WTC11 (cell line): ENCODE measurements at regions not wholly inside any gene's neighbourhood (a gene's known extent, or its start where the extent isn't known, plus 50 kb on each side); places are given as distances from the start of the nearest gene placed in this dataset.

Experiments
- ATAC-seq: fragments of 200-7000 bp; cut with Tn5 transposase; 2 replicates; pipeline ENCODE4 v1.10.0; 2021; ENCODE audit warnings: mild to moderate bottlenecking, moderate library complexity
- CTCF ChIA-PET: fragments of 300-600 bp; sonication (Branson Sonifier 250); formaldehyde crosslinking; loops from one replicate; lab custom pipeline; 2021; ENCODE audit warnings: antibody characterized with exemption; lab: Charles Lee
- POLR2A ChIA-PET: fragments of 350-600 bp; sonication (Branson Sonifier 250); formaldehyde crosslinking; loops from one replicate; lab custom pipeline; 2021; ENCODE audit warnings: antibody characterized with exemption; lab: Charles Lee
- DNase-seq: peaks from one replicate; pipeline ENCODE4 v3.0.0; 2021; ENCODE audit warnings: low spot score
- H3K27ac Mint-ChIP-seq: 2 replicates; pipeline ENCODE4 v1.8.0; 2021; ENCODE audit warnings: mixed read lengths
- H3K27me3 Mint-ChIP-seq: 2 replicates; pipeline ENCODE4 v1.8.0; 2021; ENCODE audit warnings: low read depth, mild to moderate bottlenecking, moderate library complexity, mixed read lengths
- H3K36me3 Mint-ChIP-seq: 2 replicates; pipeline ENCODE4 v1.8.0; 2021; ENCODE audit warnings: mixed read lengths
- H3K4me1 Mint-ChIP-seq: 2 replicates; pipeline ENCODE4 v1.8.0; 2022; ENCODE audit warnings: mixed read lengths
- H3K4me3 Mint-ChIP-seq: 2 replicates; pipeline ENCODE4 v1.8.0; 2021; ENCODE audit warnings: mild to moderate bottlenecking, moderate library complexity, mixed read lengths
- H3K9me3 Mint-ChIP-seq: 2 replicates; pipeline ENCODE4 v1.8.0; 2021; ENCODE audit warnings: mixed read lengths
- E2F5 ChIP-seq: sonication (generic); formaldehyde crosslinking; IDR thresholded peaks from 2 replicates; pipeline ENCODE4 v1.8.1; 2022; ENCODE audit warnings: mild to moderate bottlenecking, moderate library complexity, missing genetic modification reagents
- ESRRA ChIP-seq: sonication (generic); formaldehyde crosslinking; IDR thresholded peaks from 2 replicates; pipeline ENCODE4 v1.8.1; 2022; ENCODE audit warnings: mild to moderate bottlenecking, missing genetic modification reagents, borderline replicate concordance
- FOXP4 ChIP-seq: sonication (generic); formaldehyde crosslinking; IDR thresholded peaks from 2 replicates; pipeline ENCODE4 v1.8.0; 2022; ENCODE audit warnings: mild to moderate bottlenecking, missing genetic modification reagents
- GABPB1 ChIP-seq: sonication (generic); formaldehyde crosslinking; IDR thresholded peaks from 2 replicates; pipeline ENCODE4 v1.8.1; 2023; ENCODE audit warnings: mild to moderate bottlenecking, missing genetic modification reagents
- JAZF1 ChIP-seq: fragments of 250-450 bp; sonication (Bioruptor Pico); IDR thresholded peaks from 2 replicates; pipeline ENCODE4 v1.9.0; 2021; ENCODE audit warnings: moderate library complexity, mild to moderate bottlenecking, inconsistent platforms
- JUN ChIP-seq: sonication (generic); formaldehyde crosslinking; IDR thresholded peaks from 2 replicates; pipeline ENCODE4 v1.8.0; 2023; ENCODE audit warnings: mild to moderate bottlenecking, missing genetic modification reagents
- MLX ChIP-seq: sonication (generic); formaldehyde crosslinking; IDR thresholded peaks from 2 replicates; pipeline ENCODE4 v1.8.1; 2023; ENCODE audit warnings: mild to moderate bottlenecking, missing genetic modification reagents, moderate library complexity
- MXD4 ChIP-seq: fragments of 250-450 bp; sonication (Bioruptor Pico); IDR thresholded peaks from 2 replicates; pipeline ENCODE4 v1.8.0; 2021; ENCODE audit warnings: mild to moderate bottlenecking, moderate library complexity, borderline replicate concordance
- NFYB ChIP-seq: sonication (generic); formaldehyde crosslinking; conservative IDR thresholded peaks from 2 replicates; pipeline ENCODE4 v1.8.0; 2022; ENCODE audit warnings: low read depth, missing genetic modification reagents
- NR2C2 ChIP-seq: sonication (generic); formaldehyde crosslinking; IDR thresholded peaks from 2 replicates; pipeline ENCODE4 v1.8.0; 2022; ENCODE audit warnings: mild to moderate bottlenecking, missing genetic modification reagents
- RORB ChIP-seq: fragments of 250-450 bp; sonication (Bioruptor Pico); IDR thresholded peaks from 2 replicates; pipeline ENCODE4 v1.9.0; 2021; ENCODE audit warnings: mild to moderate bottlenecking
- SOX15 ChIP-seq: fragments of 250-450 bp; sonication (Bioruptor Pico); IDR thresholded peaks from 2 replicates; pipeline ENCODE4 v1.9.0; 2021; ENCODE audit warnings: mild to moderate bottlenecking
- TEAD4 ChIP-seq: sonication (generic); formaldehyde crosslinking; IDR thresholded peaks from 2 replicates; pipeline ENCODE4 v1.8.0; 2022; ENCODE audit warnings: mild to moderate bottlenecking, missing genetic modification reagents
- TP53 ChIP-seq: sonication (generic); formaldehyde crosslinking; IDR thresholded peaks from 2 replicates; pipeline ENCODE4 v1.8.1; 2023; ENCODE audit warnings: mild to moderate bottlenecking, missing genetic modification reagents
- ZBTB21 ChIP-seq: sonication (generic); formaldehyde crosslinking; IDR thresholded peaks from 2 replicates; pipeline ENCODE4 v1.8.1; 2023; ENCODE audit warnings: mild to moderate bottlenecking, missing genetic modification reagents, borderline replicate concordance
- ZNF416 ChIP-seq: fragments of 250-450 bp; sonication (Bioruptor Pico); IDR thresholded peaks from 2 replicates; pipeline ENCODE4 v1.9.0; 2021; ENCODE audit warnings: mild to moderate bottlenecking, inconsistent platforms
- ZNF512 ChIP-seq: sonication (generic); formaldehyde crosslinking; IDR thresholded peaks from 2 replicates; pipeline ENCODE4 v1.8.1; 2022; ENCODE audit warnings: missing genetic modification reagents, borderline replicate concordance

- no peak overlapping the region; the same call in 1 of the 2 replicates for H3K27ac Mint-ChIP-seq
- POLR2A ChIA-PET = no interaction called here
- TF ChIP-seq TEAD4 (no peak), JAZF1 (CRISPR knock-in tag) (no peak), E2F5 (no peak), SOX15 (no peak), GABPB1 (CRISPR knock-in tag) (no peak), JUN (CRISPR knock-in tag) (no peak), NR2C2 (CRISPR knock-in tag) (no peak), ESRRA (CRISPR knock-in tag) (no peak), MLX (CRISPR knock-in tag) (no peak), MXD4 (CRISPR knock-in tag) (no peak), NFYB (no peak), RORB (CRISPR knock-in tag) (no peak), ZNF512 (CRISPR knock-in tag) (no peak), ZNF416 (CRISPR knock-in tag) (no peak)
- H3K4me1 Mint-ChIP-seq = no peaks in the 10 kb centered on the region
- no peak for DNase-seq
- no peak overlapping the region for H3K4me3 Mint-ChIP-seq
- CTCF ChIA-PET = no interaction called here
- H3K36me3 Mint-ChIP-seq = peaks cover 14% of the 10 kb centered on the region
- peaks cover 29% of the 10 kb centered on the region for H3K9me3 Mint-ChIP-seq
- ATAC-seq = no peak
- peaks cover 8% of the 10 kb centered on the region for H3K27me3 Mint-ChIP-seq
These were observed 52.4 kb upstream of the NANOS1 start for GRCh38 chr10:118977022-118977599.

GRCh38 chr10:118977835-118978234 is 51.7 kb upstream of the NANOS1 start:
- no peak for DNase-seq
- Mint-ChIP-seq H3K27ac (no peak overlapping the region), H3K36me3 (peaks cover 14% of the 10 kb centered on the region), H3K4me3 (no peak overlapping the region), H3K4me1 (no peaks in the 10 kb centered on the region), H3K27me3 (peaks cover 8% of the 10 kb centered on the region), H3K9me3 (peaks cover 29% of the 10 kb centered on the region)
- POLR2A ChIA-PET = no interaction called here
- TF ChIP-seq ZBTB21 (CRISPR knock-in tag) (no peak), FOXP4 (CRISPR knock-in tag) (no peak)
- CTCF ChIA-PET = no interaction called here
- ATAC-seq = no peak

GRCh38 chr10:118978316-118978997 is 51.1 kb upstream of the NANOS1 start:
- H3K27ac Mint-ChIP-seq = no peak overlapping the region
- POLR2A ChIA-PET = no interaction called here
- peaks cover 14% of the 10 kb centered on the region for H3K36me3 Mint-ChIP-seq
- no peak for TF ChIP-seq TP53 (CRISPR knock-in tag)
- CTCF ChIA-PET = no interaction called here
- peaks cover 5% of the 10 kb centered on the region for H3K4me1 Mint-ChIP-seq
- ATAC-seq (no peak), DNase-seq (no peak)
- peaks cover 8% of the 10 kb centered on the region for H3K27me3 Mint-ChIP-seq
- peaks cover 23% of the 10 kb centered on the region for H3K9me3 Mint-ChIP-seq
- no peak overlapping the region for H3K4me3 Mint-ChIP-seq
